ENCODE measurements at regions not wholly inside any gene's neighbourhood (a gene's known extent, or its start where the extent isn't known, plus 50 kb on each side); places are given as distances from the start of the nearest gene placed in this dataset.

DNA sequence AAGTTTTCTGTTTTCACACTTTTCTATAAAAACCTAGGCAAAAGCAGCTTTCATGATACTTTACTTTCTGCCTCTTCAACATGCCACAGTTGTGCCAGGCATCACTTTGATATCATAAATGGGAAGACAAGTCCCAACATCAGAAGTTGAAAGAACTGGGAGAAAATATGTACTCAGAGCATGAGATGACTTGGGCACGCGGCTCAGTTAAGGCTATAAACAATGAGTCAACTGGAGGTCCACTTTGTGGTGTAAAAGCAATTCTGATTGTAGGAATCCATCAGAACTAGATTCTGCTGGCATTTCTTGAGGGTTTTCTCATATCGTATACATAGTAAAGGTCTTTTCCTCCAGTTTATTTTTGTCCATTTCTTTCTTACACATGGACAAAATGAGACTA lies 109.7 kb upstream of the USP47 start:
- TF ChIP-seq, protein P1, sequence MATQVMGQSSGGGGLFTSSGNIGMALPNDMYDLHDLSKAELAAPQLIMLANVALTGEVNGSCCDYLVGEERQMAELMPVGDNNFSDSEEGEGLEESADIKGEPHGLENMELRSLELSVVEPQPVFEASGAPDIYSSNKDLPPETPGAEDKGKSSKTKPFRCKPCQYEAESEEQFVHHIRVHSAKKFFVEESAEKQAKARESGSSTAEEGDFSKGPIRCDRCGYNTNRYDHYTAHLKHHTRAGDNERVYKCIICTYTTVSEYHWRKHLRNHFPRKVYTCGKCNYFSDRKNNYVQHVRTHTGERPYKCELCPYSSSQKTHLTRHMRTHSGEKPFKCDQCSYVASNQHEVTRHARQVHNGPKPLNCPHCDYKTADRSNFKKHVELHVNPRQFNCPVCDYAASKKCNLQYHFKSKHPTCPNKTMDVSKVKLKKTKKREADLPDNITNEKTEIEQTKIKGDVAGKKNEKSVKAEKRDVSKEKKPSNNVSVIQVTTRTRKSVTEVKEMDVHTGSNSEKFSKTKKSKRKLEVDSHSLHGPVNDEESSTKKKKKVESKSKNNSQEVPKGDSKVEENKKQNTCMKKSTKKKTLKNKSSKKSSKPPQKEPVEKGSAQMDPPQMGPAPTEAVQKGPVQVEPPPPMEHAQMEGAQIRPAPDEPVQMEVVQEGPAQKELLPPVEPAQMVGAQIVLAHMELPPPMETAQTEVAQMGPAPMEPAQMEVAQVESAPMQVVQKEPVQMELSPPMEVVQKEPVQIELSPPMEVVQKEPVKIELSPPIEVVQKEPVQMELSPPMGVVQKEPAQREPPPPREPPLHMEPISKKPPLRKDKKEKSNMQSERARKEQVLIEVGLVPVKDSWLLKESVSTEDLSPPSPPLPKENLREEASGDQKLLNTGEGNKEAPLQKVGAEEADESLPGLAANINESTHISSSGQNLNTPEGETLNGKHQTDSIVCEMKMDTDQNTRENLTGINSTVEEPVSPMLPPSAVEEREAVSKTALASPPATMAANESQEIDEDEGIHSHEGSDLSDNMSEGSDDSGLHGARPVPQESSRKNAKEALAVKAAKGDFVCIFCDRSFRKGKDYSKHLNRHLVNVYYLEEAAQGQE (IDR thresholded peaks at IDR 0.05; ENCODE audit: insufficient read depth in 1 of 2, low read depth in 2 of 2, low read length in 1 of 2): no peak
- TF ChIP-seq POLR2AphosphoS5 (IDR thresholded peaks at IDR 0.05; ENCODE audit: low read depth, low read length): no peak
- TF ChIP-seq TCF7L2 (IDR thresholded peaks at IDR 0.05; ENCODE audit: low read depth, low read length): no peak
- TF ChIP-seq, protein P2, sequence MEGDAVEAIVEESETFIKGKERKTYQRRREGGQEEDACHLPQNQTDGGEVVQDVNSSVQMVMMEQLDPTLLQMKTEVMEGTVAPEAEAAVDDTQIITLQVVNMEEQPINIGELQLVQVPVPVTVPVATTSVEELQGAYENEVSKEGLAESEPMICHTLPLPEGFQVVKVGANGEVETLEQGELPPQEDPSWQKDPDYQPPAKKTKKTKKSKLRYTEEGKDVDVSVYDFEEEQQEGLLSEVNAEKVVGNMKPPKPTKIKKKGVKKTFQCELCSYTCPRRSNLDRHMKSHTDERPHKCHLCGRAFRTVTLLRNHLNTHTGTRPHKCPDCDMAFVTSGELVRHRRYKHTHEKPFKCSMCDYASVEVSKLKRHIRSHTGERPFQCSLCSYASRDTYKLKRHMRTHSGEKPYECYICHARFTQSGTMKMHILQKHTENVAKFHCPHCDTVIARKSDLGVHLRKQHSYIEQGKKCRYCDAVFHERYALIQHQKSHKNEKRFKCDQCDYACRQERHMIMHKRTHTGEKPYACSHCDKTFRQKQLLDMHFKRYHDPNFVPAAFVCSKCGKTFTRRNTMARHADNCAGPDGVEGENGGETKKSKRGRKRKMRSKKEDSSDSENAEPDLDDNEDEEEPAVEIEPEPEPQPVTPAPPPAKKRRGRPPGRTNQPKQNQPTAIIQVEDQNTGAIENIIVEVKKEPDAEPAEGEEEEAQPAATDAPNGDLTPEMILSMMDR (IDR thresholded peaks at IDR 0.05): no peak
- TF ChIP-seq SIN3A (IDR thresholded peaks at IDR 0.05; ENCODE audit: borderline replicate concordance, insufficient read depth, low read depth, low read length): no peak
- ChIA-PET CTCF (no interaction called here), POLR2A (no interaction called here)
- H3K4me1 ChIP-seq (ENCODE audit: control insufficient read depth, insufficient read depth, low read length): no peaks in the 10 kb centered on the region
- ATAC-seq (no peak), DNase-seq (ENCODE audit: low read depth, low spot score) (no peak)
- in situ Hi-C loops (cut with HindIII; ENCODE audit: low pct_unique_long_range_greater_than_20kb, low sequenced_read_pairs): no loop called here
- no peaks in the 10 kb centered on the region for H3K36me3 ChIP-seq (ENCODE audit: control insufficient read depth, insufficient read depth, low read length)
- no TSS peak for BruUV-seq (replicated peaks)
- no peaks in the 10 kb centered on the region for H3K9me3 ChIP-seq (ENCODE audit: control insufficient read depth, insufficient read depth, low read depth, low read length)
- no peak overlapping the region for H3K4me3 ChIP-seq (ENCODE audit: low read depth in 2 of 2, low read length in 2 of 2)
- no peak overlapping the region for H3K27ac ChIP-seq (ENCODE audit: low read length)
- intact Hi-C loops (cut with micrococcal nuclease; ENCODE audit: unreplicated experiment): no loop called here
- H3K27me3 ChIP-seq (ENCODE audit: control insufficient read depth, insufficient read depth, low read length): peaks cover 26% of the 10 kb centered on the region

DNA sequence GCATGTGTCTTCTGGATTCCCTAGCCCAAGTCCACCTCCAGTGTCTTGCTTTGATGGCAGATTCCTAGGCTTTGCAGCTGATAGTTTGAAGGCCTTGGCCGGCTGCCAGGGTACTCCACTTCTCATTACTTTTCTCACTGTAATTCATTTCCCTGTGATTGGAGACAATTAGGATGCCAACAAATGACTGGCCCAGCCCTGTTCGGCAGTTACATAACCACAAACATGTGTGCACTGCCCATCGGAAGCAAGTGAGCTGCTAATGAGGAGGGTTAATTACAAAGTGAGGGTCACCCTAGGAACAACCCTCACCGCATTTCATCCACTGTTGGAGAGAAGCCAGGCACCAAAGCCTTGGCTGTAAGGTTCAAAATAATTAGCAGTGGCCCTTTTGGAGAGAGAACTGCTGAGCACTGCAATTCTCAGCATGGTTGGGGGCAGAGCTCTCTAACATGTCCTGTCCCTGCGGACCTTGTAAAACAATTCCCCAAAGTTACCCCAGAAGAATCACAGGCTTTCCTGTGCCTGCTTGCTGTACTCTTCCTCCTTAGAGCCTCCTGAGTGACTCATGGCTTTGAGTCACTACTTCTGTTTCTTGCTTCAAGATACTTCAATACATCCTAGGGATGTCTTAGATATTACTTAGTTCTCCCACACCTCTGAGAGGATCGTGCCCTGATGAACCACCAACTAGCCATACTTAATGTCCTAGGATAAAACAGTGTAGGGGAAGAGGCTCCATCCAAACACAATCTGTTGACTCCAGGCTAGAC lies 109.7 kb upstream of the GALNT18 start:
- in situ Hi-C loops (cut with HindIII; ENCODE audit: low pct_unique_long_range_greater_than_20kb, low sequenced_read_pairs): no loop called here
- POLR2A ChIA-PET: no interaction called here
- H3K27me3 ChIP-seq (ENCODE audit: control insufficient read depth, insufficient read depth, low read length): peaks cover 26% of the 10 kb centered on the region
- H3K9me3 ChIP-seq (ENCODE audit: control insufficient read depth, insufficient read depth, low read depth, low read length): no peaks in the 10 kb centered on the region
- no peaks in the 10 kb centered on the region for H3K4me1 ChIP-seq (ENCODE audit: control insufficient read depth, insufficient read depth, low read length)
- no TSS peak for BruUV-seq (replicated peaks)
- DNase-seq (ENCODE audit: low read depth, low spot score): no peak
- no peaks in the 10 kb centered on the region for H3K36me3 ChIP-seq (ENCODE audit: control insufficient read depth, insufficient read depth, low read length)
- no peak overlapping the region for H3K27ac ChIP-seq (ENCODE audit: low read length)
- no peak; the same call in 1 of the 2 replicates for ATAC-seq
- no peak overlapping the region for H3K4me3 ChIP-seq (ENCODE audit: low read depth in 2 of 2, low read length in 2 of 2)
- intact Hi-C loops (cut with micrococcal nuclease; ENCODE audit: unreplicated experiment): no loop called here
- CTCF ChIA-PET: no interaction called here
- TF ChIP-seq POLR2AphosphoS5 (IDR thresholded peaks at IDR 0.05; ENCODE audit: low read depth, low read length) (no peak), TCF7L2 (IDR thresholded peaks at IDR 0.05; ENCODE audit: low read depth, low read length) (no peak), SIN3A (IDR thresholded peaks at IDR 0.05; ENCODE audit: borderline replicate concordance, insufficient read depth, low read depth, low read length) (no peak)
- TF ChIP-seq, protein P2 (IDR thresholded peaks at IDR 0.05): no peak
- TF ChIP-seq, protein P1 (IDR thresholded peaks at IDR 0.05; ENCODE audit: insufficient read depth in 1 of 2, low read depth in 2 of 2, low read length in 1 of 2): no peak
